GM23338 (cell line): ENCODE measurements at regions not wholly inside any gene's neighbourhood (a gene's known extent, or its start where the extent isn't known, plus 50 kb on each side); places are given as distances from the start of the nearest gene placed in this dataset.

Experiments
- EZH2 ChIP-seq: fragments of 200-600 bp; sonication (generic); IDR thresholded peaks from one replicate; pipeline ENCODE4 v1.8.0; 2017; ENCODE audit warnings: antibody characterized with exemption, mild to moderate bottlenecking, low read depth; ENCODE audit not compliant: unreplicated experiment
- POLR2AphosphoS5 ChIP-seq: IDR thresholded peaks from 2 replicates; pipeline ENCODE4 v1.6.1; 2016; ENCODE audit warnings: antibody characterized with exemption, low read depth
- REST ChIP-seq: IDR thresholded peaks from one replicate; pipeline ENCODE4 v1.6.1; 2018; ENCODE audit warnings: antibody characterized with exemption; ENCODE audit not compliant: unreplicated experiment
- TF ChIP-seq, protein P1 (sequence below), 2 experiments: fragments of 200-600 bp in 1 of 2; sonication (generic) in 1 of 2; conservative IDR thresholded peaks; 2 replicates each; pipeline versions ENCODE4 v1.5.1 to v1.6.1; 2016 to 2017; ENCODE audit warnings: antibody characterized with exemption in 2 of 2, low read depth in 2 of 2, mild to moderate bottlenecking in 2 of 2, moderate library complexity in 1 of 2

- TF ChIP-seq, protein P1, sequence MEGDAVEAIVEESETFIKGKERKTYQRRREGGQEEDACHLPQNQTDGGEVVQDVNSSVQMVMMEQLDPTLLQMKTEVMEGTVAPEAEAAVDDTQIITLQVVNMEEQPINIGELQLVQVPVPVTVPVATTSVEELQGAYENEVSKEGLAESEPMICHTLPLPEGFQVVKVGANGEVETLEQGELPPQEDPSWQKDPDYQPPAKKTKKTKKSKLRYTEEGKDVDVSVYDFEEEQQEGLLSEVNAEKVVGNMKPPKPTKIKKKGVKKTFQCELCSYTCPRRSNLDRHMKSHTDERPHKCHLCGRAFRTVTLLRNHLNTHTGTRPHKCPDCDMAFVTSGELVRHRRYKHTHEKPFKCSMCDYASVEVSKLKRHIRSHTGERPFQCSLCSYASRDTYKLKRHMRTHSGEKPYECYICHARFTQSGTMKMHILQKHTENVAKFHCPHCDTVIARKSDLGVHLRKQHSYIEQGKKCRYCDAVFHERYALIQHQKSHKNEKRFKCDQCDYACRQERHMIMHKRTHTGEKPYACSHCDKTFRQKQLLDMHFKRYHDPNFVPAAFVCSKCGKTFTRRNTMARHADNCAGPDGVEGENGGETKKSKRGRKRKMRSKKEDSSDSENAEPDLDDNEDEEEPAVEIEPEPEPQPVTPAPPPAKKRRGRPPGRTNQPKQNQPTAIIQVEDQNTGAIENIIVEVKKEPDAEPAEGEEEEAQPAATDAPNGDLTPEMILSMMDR (conservative IDR thresholded peaks at IDR 0.05; ENCODE audit: low read depth in 2 of 2), result no peak
- TF ChIP-seq EZH2 (no peak), POLR2AphosphoS5 (no peak), REST (no peak)
Measured at GRCh38 chr10:4707221-4707620, 118.8 kb upstream of the AKR1E2 start.
